B cell (primary cell): ENCODE measurements at regions not wholly inside any gene's neighbourhood (a gene's known extent, or its start where the extent isn't known, plus 50 kb on each side); places are given as distances from the start of the nearest gene placed in this dataset.

ENCODE experiments used
- ATAC-seq: fragments of 200-7000 bp; cut with Tn5 transposase; one replicate; pipeline ENCODE4 v1.10.0; 2021; ENCODE audit warnings: low read depth, mild to moderate bottlenecking, moderate number of reproducible peaks, moderate library complexity
- CTCF ChIA-PET: fragments of 350-600 bp; sonication (Branson Sonifier 250); formaldehyde crosslinking; loops from one replicate; lab custom pipeline; 2021; ENCODE audit warnings: antibody characterized with exemption, inconsistent platforms; lab: Charles Lee
- POLR2A ChIA-PET: fragments of 350-600 bp; sonication (Branson Sonifier 250); formaldehyde crosslinking; loops from one replicate; lab custom pipeline; 2021; ENCODE audit warnings: antibody characterized with exemption; lab: Charles Lee
- DNase-seq: peaks from one replicate; pipeline ENCODE4 v3.0.0; 2013
- H2AFZ ChIP-seq: 2 replicates; pipeline ENCODE4 v1.6.1; 2012; ENCODE audit warnings: mild to moderate bottlenecking, low read depth, low read length; ENCODE audit not compliant: insufficient read depth, poor library complexity, severe bottlenecking
- H3K27ac ChIP-seq, 2 donors: 1 replicate in 1 of 2; 2 replicates in 1 of 2; pipeline ENCODE4 v1.5.1; 2012 to 2013; ENCODE audit warnings: low read length in 2 of 2, mild to moderate bottlenecking in 2 of 2, moderate library complexity in 1 of 2
- H3K27me3 ChIP-seq, 4 experiments: fragments of 200-600 bp in 1 of 4; sonication (generic) in 1 of 4; replicated peaks in 1 of 4; 1 replicate in 2 of 4; 2 replicates in 2 of 4; pipeline versions ENCODE4 v1.6.1 to v1.7.0; 2013 to 2016; ENCODE audit warnings: low read length in 3 of 4, mild to moderate bottlenecking in 2 of 4, mixed read lengths in 1 of 4, moderate library complexity in 1 of 4; ENCODE audit not compliant: insufficient read depth in 4 of 4, control insufficient read depth in 3 of 4; ENCODE audit errors: control extremely low read depth in 1 of 4
- H3K36me3 ChIP-seq, 2 experiments: replicated peaks in 1 of 2; 1 replicate in 1 of 2; 2 replicates in 1 of 2; pipeline versions ENCODE4 v1.6.1 to v1.7.1; 2013; ENCODE audit warnings: low read length in 1 of 2; ENCODE audit not compliant: insufficient read depth in 2 of 2, control insufficient read depth in 1 of 2; ENCODE audit errors: control extremely low read depth in 1 of 2, extremely low read depth in 1 of 2
- H3K4me1 ChIP-seq, 2 donors: fragments of 200-600 bp in 1 of 2; sonication (generic) in 1 of 2; 1 replicate in 1 of 2; 2 replicates in 1 of 2; pipeline versions ENCODE4 v1.5.1 to v1.6.1; 2013 to 2017; ENCODE audit warnings: low read length in 2 of 2; ENCODE audit not compliant: control insufficient read depth in 2 of 2, insufficient read depth in 2 of 2
- H3K4me2 ChIP-seq: replicated peaks from 2 replicates; pipeline ENCODE3; 2012; ENCODE audit warnings: mild to moderate bottlenecking, low read depth, low read length; ENCODE audit not compliant: poor library complexity, severe bottlenecking
- H3K4me3 ChIP-seq, 5 experiments: fragments of 200-600 bp in 1 of 5; sonication (generic) in 1 of 5; 1 replicate in 3 of 5; 2 replicates in 2 of 5; pipeline versions ENCODE4 v1.5.1 to v1.7.0; 2011 to 2016; ENCODE audit warnings: low read length in 4 of 5, mild to moderate bottlenecking in 4 of 5, low read depth in 2 of 5, control low read depth in 1 of 5, moderate library complexity in 1 of 5; ENCODE audit not compliant: insufficient read depth in 1 of 5; ENCODE audit errors: control extremely low read depth in 1 of 5, extremely low read depth in 1 of 5
- H3K79me2 ChIP-seq: fragments of 200-600 bp; sonication (generic); one replicate; pipeline ENCODE4 v1.6.0; 2016; ENCODE audit warnings: low read length; ENCODE audit not compliant: control insufficient read depth, insufficient read depth
- H3K9ac ChIP-seq: fragments of 200-600 bp; sonication (generic); 2 replicates; pipeline ENCODE4 v1.6.1; 2017; ENCODE audit warnings: mild to moderate bottlenecking, low read length, moderate library complexity
- H3K9me3 ChIP-seq, 3 donors: one replicate each; pipeline versions ENCODE4 v1.6.1 to v1.7.1; 2013; ENCODE audit warnings: low read length in 2 of 3; ENCODE audit not compliant: control insufficient read depth in 2 of 3, insufficient read depth in 1 of 3; ENCODE audit errors: control extremely low read depth in 1 of 3
- H4K20me1 ChIP-seq: 2 replicates; pipeline ENCODE4 v1.6.0; 2012; ENCODE audit warnings: mild to moderate bottlenecking, low read length; ENCODE audit not compliant: insufficient read depth, control insufficient read depth, poor library complexity, severe bottlenecking
- H3K27ac Mint-ChIP-seq: one replicate; pipeline ENCODE4 v1.8.0; 2021; ENCODE audit warnings: mixed read lengths
- H3K27me3 Mint-ChIP-seq: one replicate; pipeline ENCODE4 v1.8.0; 2021; ENCODE audit warnings: mixed read lengths
- H3K4me1 Mint-ChIP-seq: one replicate; pipeline ENCODE4 v1.8.0; 2021; ENCODE audit warnings: mixed read lengths
- H3K4me3 Mint-ChIP-seq: one replicate; pipeline ENCODE4 v1.8.0; 2021; ENCODE audit warnings: mixed read lengths
- H3K9me3 Mint-ChIP-seq: one replicate; pipeline ENCODE4 v1.8.0; 2022; ENCODE audit warnings: mixed read lengths; ENCODE audit not compliant: insufficient read depth
- CTCF ChIP-seq: fragments of 200-600 bp; IDR thresholded peaks from one replicate; pipeline ENCODE4 v1.8.0; 2022; ENCODE audit warnings: antibody characterized with exemption, mild to moderate bottlenecking
- EZH2 ChIP-seq: IDR thresholded peaks from 2 replicates; pipeline ENCODE4 v1.6.1; 2012; ENCODE audit warnings: borderline replicate concordance, low read depth, mild to moderate bottlenecking, moderate library complexity, low read length; ENCODE audit not compliant: insufficient read depth, poor library complexity, severe bottlenecking
- WGBS: methylation state at CpG from one replicate; pipeline ENCODE4 v1.1.5; 2013; ENCODE audit warnings: missing lambda C conversion rate; ENCODE audit not compliant: insufficient coverage; 5-methylcytosine and 5-hydroxymethylcytosine counted together
- intact Hi-C: fragments of 100-400 bp; cut with micrococcal nuclease; formaldehyde crosslinking; loops from one replicate; pipeline ENCODE4 v1.10.0; 2022

- ATAC-seq, result no peak
- H3K4me3 ChIP-seq, result no peak overlapping the region
- no peaks in the 10 kb centered on the region for H3K4me1 ChIP-seq
- TF ChIP-seq EZH2 (no peak), CTCF (no peak)
- no peaks in the 10 kb centered on the region for H3K79me2 ChIP-seq
- no peak overlapping the region for H2AFZ ChIP-seq
- H3K27me3 Mint-ChIP-seq, result peaks cover 3% of the 10 kb centered on the region
- 100% methylated on average over 1 of the region's 2 CpGs for WGBS
- H3K27ac ChIP-seq, result no peak overlapping the region
- POLR2A ChIA-PET, result no interaction called here
- H3K4me2 ChIP-seq, result no peak overlapping the region
- no peak overlapping the region for H3K27ac Mint-ChIP-seq
- no peaks in the 10 kb centered on the region for H4K20me1 ChIP-seq
- H3K9ac ChIP-seq, result no peak overlapping the region
- no peaks in the 10 kb centered on the region for H3K9me3 Mint-ChIP-seq
- intact Hi-C loops, result no loop called here
- H3K9me3 ChIP-seq, result no peaks in the 10 kb centered on the region
- DNase-seq, result no peak
- H3K4me1 Mint-ChIP-seq, result no peaks in the 10 kb centered on the region
- H3K4me3 Mint-ChIP-seq, result no peak overlapping the region
- H3K27me3 ChIP-seq, result no peaks in the 10 kb centered on the region
- CTCF ChIA-PET, result interaction anchor here (1.8 kb wide), 1 partner anchor 9 kb away, joined by 11 read pairs; no protein-coding TSS in a partner anchor
- no peaks in the 10 kb centered on the region for H3K36me3 ChIP-seq
Observed at GRCh38 chr10:28169525-28169924, 133.3 kb downstream of the MPP7 start.

DNA sequence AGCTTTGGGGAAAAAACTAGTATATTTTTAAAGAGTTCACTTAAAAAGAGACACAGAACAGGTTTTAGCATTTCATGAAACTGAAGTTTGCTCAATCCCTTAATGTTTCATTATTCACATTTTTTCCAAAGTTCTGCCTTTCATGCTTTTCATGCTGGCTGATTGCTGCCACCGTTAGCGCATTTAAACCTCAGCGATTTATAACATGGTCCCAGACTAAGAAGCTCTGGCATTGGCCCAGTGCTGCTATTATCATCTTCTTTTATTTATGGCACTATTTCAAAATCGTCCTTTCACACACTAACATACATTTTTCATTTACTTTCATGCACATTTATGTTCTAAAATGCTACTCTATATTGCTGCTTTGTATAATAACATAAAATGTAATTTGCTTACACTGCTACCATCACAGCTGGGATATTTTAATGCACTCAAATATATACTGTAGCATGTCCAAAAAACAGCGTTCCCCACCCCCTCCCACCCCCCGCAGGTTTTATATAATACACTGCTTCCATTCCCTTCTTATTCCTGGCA lies 141.9 kb downstream of the MPP7 start:
- no peak overlapping the region for H3K27ac Mint-ChIP-seq
- no peaks in the 10 kb centered on the region for H3K27me3 ChIP-seq
- WGBS, result 66% methylated on average over 3 of the region's 6 CpGs
- no peak overlapping the region for H2AFZ ChIP-seq
- H3K4me2 ChIP-seq, result no peak overlapping the region
- no peak overlapping the region for H3K4me3 ChIP-seq
- H3K9me3 Mint-ChIP-seq, result no peaks in the 10 kb centered on the region
- ATAC-seq (no peak), DNase-seq (no peak)
- H4K20me1 ChIP-seq, result no peaks in the 10 kb centered on the region
- H3K9ac ChIP-seq, result no peak overlapping the region
- no peaks in the 10 kb centered on the region for H3K79me2 ChIP-seq
- no peak overlapping the region for H3K4me3 Mint-ChIP-seq
- intact Hi-C loops, result no loop called here
- ChIA-PET CTCF (no interaction called here), POLR2A (no interaction called here)
- TF ChIP-seq EZH2 (no peak), CTCF (no peak)
- no peak overlapping the region for H3K27ac ChIP-seq
- no peaks in the 10 kb centered on the region for H3K36me3 ChIP-seq
- no peaks in the 10 kb centered on the region for H3K4me1 ChIP-seq
- peaks cover 0 to 2% (median 0%) of the 10 kb centered on the region in 3 donors for H3K9me3 ChIP-seq
- no peaks in the 10 kb centered on the region for H3K4me1 Mint-ChIP-seq
- H3K27me3 Mint-ChIP-seq, result peaks cover 2% of the 10 kb centered on the region
